Amniotic stem cell (primary cell): ENCODE measurements at regions not wholly inside any gene's neighbourhood (a gene's known extent, or its start where the extent isn't known, plus 50 kb on each side); places are given as distances from the start of the nearest gene placed in this dataset.

Source experiments
- DNase-seq: peaks from one replicate; lab custom pipeline; 2025; lab: John Stamatoyannopoulos, UW

- no peak for DNase-seq
Measured at GRCh38 chr14:49240383-49240782, 345.8 kb downstream of the RPS29 start.

GRCh38 chr14:49228552-49228951 is 357.6 kb downstream of the RPS29 start:
- DNase-seq: no peak

GRCh38 chr14:49221316-49221715 is 364.9 kb downstream of the RPS29 start:
- no peak for DNase-seq

DNA sequence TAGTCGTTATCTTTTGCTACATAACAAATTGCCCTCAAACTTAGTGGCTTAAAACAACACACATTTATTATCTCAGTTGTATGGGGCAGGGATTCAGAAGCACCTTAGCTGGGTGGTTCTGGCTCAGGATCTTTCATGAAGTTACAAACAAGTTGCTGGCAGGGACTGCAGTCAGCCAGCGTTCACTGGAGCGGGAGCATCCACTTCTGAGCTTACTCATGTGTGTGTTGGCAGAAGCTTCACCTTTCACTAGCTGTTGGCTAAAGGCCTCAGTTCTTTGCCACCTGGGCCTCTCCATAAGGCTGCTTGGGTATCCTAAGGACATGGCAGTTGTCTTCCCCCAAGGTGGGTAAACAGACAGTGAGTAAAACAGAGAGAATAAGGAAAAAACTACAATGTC is 365.7 kb downstream of the RPS29 start:
- DNase-seq: no peak

DNA sequence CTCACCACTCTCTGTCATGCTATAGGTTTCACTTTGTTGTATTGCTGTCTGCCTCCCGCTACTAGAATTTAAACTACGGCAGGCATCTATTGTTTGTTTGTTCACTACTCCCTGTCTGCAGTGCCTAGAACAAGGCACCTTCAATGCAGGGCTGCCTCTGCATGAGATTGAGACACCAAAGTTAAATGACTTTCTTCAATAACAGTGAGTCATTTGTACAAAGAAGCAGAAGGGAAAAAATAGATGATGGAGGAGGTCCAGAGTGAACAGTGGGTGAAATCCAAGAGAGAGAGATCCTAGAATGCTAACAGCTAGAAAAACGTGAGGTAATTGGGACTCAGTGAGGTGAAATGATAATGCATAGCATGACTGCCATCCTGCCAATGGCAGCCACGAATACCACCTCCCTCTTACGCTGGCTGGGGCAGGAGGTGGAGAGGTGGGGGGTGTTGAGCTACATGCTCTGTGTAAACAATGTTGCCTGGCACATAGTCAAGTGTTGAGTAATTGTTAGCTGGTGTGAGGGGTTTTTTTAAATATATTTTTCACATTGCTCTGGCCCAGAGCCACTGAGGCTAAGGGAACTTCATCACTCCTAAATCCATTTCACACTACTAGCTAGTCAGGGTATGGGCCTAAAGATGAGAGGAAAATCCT is 367.6 kb downstream of the RPS29 start:
- DNase-seq: no peak

DNA sequence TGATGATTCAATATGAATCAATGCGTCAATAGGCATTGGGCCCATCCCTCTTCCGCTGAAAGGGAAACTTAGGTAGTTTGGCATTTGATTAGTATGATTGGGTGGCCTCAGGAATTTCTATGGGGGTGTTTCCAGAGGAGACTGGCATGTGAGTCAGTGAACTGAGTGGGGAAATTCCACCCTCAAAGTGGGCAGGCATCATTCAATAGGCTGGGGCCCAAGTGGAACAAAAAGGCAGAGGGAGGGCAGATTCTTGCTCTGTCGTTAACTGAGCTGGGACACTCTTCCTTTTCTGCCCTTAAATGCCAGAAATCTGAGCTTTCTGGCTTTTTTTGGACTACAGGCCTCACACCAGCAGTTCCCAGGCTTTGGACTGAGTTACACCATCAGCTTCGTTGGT is 373.5 kb downstream of the RPS29 start:
- DNase-seq: no peak

DNA sequence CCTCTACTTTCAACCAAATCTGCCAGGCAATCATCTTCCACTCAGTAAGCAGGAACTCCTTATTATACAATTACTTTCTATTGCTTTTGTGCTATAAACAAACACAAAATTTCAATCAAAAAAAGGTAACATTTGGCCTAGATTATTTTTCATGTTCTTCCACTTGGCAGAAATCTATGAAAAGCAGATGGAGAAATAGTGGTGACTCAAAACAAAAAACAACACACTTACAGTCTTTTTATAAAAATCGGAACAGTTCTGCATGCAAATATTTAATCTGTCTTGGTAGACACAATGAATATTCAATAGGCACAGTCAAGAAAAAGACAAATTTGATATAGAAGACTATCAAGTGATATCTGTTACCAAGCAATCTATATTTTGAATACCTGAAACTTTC is 376.8 kb downstream of the RPS29 start:
- no peak for DNase-seq

DNA sequence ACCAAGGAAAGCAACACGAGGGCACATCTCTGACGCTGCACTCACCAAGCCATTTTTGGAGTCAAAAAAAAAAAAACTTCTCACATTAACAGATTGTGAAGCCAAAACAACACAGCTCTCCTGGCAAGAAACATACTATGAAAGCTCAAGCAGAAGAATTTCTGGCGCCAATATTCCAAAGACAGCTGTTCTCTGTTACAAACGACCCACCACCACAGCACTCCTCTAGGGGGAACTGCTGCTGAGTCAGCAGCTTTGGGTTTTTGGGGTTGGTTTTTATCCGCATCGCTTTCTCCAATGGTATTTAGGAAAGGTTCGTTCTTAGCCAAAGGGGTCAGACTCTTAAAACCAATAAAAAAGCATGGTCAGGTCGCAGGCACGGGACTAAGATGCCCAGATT is 379.4 kb downstream of the RPS29 start:
- no peak for DNase-seq

DNA sequence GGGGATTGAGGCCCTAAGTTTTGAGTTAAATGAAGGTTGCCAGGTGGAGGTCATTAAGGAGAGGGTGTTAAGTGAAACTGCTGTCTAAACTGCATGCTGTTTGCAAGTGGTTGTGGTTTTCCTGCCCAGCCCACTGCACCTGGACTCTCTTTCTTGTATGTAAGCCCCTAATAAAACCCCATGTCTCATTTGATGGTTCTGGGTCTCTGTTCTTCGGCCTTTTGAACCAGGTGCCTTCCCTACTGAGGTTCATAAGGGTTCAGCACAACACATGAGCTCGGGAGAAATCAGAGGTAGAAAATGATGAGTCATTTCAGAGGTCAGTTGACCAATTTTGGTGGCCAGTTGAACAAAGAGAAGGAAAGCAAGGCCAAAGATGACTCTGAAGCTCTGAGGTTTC is 382.5 kb downstream of the RPS29 start:
- no peak for DNase-seq

DNA sequence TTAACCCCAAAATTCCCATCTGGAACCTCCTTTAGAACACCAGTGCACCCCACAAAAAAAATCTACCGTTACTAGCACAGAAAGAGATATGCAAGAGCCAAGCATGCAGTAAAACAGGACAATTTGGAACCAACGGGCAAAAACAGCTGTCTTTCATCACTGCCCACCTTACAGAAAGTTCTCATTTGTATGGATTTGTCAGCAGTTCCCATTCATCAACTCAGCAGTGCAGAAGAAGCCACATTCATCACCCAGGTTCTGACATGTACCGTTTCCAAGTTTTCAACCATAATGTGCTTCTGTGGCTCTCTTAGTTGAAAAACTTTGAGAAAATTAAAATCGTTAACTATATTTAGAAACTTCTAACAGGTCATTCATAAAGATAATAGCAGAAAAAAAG is 387.0 kb downstream of the RPS29 start:
- DNase-seq: no peak

DNA sequence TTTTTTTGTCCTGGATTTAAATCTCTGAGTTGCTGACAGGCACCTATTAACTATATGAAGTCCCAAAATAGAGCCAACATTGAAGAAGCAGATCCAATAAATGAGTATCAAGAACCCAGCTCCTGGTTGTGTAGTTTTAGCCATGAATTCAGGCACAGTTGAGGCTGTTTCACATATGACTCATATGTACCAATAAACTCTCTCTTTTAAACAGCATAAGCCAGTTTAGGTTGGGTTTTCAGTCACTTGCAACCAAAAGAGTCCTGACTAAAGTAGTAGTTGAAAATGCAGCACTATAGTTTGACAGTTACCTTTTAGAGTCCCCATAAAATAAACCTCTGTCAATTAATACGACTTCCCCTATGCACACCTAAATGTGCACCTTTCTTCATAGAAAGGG is 389.9 kb downstream of the RPS29 start:
- DNase-seq: no peak

- DNase-seq: no peak
Measured at GRCh38 chr14:49194067-49194466, 392.1 kb downstream of the RPS29 start.

DNA sequence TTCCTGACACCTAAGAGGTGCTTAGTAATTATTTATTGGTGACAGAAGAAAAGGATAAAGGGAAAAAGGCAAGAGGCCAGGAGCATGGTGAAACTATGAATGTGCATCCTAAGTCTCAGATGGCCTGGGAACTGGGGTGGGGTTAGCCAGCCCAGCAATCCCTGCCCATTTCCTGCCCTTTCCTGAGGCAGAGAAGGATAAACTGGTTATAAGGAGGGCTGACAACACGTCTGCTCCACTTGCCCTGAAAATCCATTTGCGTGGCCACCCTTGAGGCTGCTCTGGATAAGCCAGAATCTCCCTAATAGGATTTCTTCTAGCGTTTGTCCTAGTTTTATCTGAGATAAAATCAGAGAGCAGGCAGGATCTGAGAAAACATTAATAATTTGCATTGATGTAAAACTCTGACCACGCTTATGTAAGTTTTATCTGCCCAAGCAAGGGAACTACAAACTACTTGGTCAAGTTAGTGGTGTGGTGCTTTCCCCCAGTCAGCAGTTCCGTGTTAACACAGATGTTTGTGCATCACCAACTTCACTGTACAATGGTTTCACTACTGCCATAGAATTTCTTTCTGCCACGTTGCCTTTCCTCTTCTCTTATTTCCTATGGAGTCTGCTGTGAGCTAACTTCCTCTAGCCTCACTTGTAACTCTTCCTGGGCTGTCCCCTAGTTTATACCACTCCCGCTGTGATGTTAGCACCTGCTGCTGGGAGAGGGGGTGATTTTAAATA is 392.7 kb downstream of the RPS29 start:
- no peak for DNase-seq

- no peak for DNase-seq
Measured at GRCh38 chr14:49191380-49191779, 394.8 kb downstream of the RPS29 start.

- DNase-seq: no peak
Measured at GRCh38 chr14:49189375-49189774, 396.8 kb downstream of the RPS29 start.

- DNase-seq: no peak
Measured at GRCh38 chr14:49187799-49188198, 398.4 kb downstream of the RPS29 start.

DNA sequence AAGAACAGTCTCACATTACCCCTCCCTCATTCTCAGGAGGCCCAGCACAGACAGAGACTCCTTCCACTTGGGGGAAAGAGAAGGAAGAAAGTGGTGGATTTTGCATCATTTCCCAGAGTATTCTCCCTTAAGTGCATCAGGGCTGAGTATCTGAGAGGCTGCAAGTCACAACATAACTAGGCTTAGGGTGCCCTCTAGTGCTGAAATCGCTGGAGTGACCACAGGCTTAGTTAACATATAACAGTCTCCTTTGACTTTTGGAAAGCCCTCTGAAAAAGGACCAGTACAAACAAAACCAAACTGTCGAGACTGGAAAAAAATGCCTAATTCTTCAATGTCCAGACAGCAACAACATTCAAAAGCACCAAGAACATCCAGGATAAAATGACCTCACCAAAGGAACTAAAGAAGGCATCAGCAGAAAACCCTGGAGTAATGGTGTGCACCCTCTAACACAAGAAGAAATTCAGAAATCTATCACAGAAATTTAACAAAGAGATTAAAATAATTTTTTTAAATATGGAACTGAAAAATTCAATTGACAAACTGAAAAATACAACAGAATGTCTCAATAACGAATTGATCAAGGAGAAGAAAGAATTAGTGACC is 412.3 kb downstream of the RPS29 start:
- peak; percentile 4 for DNase-seq

- DNase-seq: no peak
Measured at GRCh38 chr14:49164074-49164473, 422.1 kb downstream of the RPS29 start.

DNA sequence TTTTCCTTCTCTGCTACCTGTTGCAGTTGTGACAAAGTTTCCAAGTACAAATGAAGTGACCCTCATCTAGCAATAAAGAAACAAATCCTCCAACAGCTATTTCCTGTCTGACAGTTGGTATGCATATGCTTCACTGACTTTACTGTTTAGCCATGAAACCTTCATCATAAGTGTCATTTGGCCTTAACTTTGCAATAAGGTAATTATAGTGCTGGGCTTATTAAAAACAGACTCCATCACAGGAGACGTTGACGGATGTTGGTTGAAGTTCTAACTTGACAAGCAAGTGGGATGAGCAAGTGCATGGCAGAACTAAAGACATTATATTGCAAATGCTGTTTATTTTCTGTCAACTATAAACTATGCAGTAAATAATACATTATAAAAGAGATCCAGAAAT is 425.2 kb downstream of the RPS29 start:
- no peak for DNase-seq

- no peak for DNase-seq
Measured at GRCh38 chr14:49159081-49159480, 427.1 kb downstream of the RPS29 start.

GRCh38 chr14:49139593-49139992 is 446.6 kb downstream of the RPS29 start:
- DNase-seq: no peak

- DNase-seq: no peak
Measured at GRCh38 chr14:49134940-49135339, 451.2 kb downstream of the RPS29 start.

GRCh38 chr14:49121246-49121645 is 464.9 kb downstream of the RPS29 start:
- DNase-seq: no peak
